HG03139 (cell line): ENCODE measurements at regions not wholly inside any gene's neighbourhood (a gene's known extent, or its start where the extent isn't known, plus 50 kb on each side); places are given as distances from the start of the nearest gene placed in this dataset.
"Not testable (repeated sequence)": the region's sequence is repeated elsewhere in the genome, so short reads cannot be mapped to it uniquely, and the experiment has no call there.

Experiments
- ATAC-seq: cut with Tn5 transposase; IDR thresholded peaks from one replicate; pipeline ENCODE4 v1.9.1; 2021; ENCODE audit not compliant: unreplicated experiment

DNA sequence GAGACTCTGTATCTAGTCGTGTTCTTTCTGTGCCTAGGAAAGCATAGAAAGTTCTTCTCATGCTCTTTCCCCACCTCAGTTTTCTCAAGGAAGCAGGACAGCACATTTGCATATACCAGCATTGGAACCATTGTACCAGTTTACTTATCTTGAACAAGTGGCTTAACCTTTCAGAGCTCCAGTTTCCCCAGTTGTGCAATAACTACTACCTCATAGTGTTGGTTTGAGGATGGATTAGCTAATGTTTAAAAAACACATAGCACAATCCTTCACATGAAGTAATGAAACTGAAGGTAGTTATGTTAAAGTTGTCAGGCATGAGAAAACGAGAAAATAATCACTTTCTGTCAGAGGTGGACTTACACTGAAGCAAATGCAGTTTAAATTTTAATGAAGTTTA is 92.2 kb upstream of the H2AZ1 start:
- no peak for ATAC-seq

DNA sequence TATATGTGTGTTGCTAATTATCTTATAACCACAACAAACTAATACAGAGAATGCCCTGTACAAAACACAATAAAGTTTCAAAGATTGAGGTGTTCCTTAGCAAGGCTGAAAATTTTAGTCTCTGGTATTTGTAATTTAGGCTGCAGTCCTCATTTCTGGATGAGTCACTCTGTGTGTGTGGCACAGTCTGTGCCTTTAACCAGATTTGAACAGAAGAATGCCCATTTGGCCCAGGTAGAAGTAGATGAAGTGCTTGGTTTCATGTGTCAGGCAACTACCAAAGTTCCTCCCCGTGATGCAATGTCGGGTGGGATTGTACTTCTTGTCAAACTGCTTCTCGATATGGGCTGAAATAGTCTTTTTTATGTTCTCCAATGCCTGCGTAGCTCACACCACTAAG is 91.6 kb upstream of the H2AZ1 start:
- ATAC-seq, result no peak

DNA sequence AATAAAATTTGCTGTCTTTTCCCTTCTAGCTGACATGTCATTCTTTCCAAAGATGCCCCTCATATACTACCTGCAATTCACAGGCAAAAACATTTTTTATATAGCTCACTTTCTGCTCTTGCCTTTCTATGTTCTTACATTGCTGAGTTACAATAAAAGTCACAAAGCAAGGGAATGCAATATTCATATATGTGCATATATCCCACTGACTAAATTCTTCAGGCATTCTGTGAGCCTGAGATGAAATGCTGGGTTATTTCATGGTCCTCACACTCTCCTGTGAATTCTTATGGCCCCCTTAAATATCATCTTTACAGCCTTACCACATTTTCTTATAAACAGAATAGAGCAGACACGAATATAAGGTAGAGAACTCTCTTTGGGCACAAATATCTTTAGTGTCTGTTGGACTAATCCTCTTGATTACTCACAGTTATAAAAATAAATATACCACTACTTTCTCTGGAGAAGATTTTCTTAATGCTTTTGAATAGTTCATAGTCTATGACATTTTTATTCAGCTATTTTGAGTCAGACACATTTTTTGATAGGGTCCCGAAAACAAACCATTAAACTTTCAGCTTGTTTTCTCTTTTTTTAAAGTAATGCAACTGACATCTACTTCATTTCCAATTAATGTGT is 84.1 kb upstream of the H2AZ1 start:
- ATAC-seq, result no peak

DNA sequence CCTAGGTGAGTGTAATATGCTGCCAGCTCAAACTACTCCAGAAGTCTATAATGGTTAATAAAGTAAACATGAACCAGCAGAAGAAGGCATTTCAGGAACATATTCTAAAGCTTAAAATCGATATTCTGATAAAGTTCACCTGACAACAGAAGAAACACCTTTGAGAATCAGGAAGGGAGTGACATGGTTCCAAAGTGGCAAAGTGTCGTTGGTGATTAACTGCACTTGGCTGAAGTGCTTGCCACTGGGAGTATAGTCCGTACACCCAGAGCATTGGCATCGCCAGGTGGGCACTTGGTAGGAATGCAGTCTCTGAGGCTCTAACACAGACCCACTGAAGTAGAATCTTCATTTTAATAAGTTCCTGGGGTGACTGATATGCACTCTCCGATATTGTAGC is 76.0 kb upstream of the H2AZ1 start:
- ATAC-seq, result no peak

DNA sequence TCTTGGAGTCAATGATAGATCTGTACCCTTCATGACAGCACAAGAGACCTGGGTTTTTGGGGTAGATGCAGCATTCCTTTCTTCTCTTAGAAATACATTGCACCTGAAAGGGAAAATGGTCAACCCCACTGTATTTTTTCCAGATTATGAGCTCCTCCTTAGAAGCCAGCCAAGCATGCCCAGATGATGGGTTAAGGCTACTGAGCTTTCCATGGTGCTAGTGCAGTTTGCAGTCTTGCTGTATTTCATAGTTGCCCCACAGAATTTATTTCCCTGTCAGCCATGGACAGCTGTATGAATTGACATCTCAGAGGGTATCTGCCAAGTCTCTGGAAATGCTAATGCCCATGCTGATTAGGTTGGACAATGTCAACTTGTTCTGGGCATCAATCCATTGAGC is 73.7 kb upstream of the H2AZ1 start:
- ATAC-seq, result no peak

DNA sequence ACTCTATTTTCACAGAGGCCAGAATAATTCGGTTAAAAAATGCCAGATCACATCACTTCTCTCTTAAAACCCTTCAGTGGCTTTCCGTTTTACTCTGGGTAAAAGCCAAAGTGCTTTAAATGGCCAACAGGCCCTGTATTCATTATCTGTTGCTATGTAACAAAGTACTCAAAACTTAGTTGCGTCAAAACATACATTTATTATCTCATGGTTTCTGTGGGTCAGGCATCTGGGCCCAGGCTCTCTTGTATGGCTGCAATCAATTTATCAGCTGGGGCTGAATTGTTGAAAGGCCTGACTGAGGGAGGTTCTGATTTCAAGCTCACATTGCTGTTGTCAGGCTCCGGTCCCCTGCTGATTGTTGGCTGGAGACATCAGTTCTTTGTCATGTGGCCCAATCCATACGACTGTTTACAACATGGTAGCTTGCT is 72.7 kb upstream of the H2AZ1 start:
- no peak for ATAC-seq

DNA sequence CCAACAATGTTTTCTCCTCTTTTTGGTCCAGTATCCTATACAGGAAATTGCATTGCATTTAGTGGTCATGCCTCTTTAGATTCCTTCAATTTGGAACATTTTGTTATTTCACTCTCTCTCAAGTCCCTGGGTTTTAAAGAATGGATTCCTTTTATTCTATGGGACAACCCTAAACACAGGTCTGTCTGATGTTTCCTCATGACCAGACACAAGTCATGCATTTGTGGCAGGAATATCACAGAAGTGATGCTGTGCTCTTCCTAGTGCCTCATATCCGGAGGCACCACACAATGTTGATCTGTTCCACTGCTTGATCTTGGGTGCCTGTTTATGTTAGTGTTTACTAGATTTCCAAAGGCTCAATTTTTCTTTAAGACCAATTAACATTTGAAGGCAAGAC is 69.7 kb upstream of the H2AZ1 start:
- ATAC-seq, result no peak

DNA sequence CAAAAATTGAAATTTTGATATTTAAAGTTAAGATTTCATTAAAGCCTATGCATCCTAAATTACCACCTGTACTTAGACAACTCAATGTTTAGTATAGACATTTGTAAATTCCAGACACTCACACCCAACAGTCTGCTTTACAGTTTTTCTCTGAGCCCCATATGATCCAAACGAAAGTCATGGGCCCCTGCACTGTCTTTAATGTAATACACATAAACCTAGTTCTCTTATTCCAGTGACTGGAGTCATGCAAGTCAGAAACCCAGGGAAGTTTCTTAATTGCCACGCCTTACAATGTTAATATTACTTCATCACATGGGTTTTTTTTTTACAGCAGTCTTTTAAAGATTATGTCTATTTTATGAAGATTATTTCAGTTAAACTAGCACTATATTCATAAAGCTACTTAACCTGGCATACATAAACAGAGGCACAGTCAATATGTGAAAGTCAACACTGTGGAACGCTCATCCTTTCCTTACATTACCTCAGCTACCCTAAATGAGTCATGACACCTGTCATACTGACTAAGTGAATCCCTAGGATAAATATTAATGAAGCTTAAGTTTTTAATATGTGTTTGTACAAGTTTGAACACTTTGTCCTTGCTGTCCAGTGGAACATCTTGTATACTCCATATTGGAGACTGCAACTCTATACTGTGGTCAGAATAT is 67.7 kb upstream of the H2AZ1 start:
- ATAC-seq, result peak; percentile 72

DNA sequence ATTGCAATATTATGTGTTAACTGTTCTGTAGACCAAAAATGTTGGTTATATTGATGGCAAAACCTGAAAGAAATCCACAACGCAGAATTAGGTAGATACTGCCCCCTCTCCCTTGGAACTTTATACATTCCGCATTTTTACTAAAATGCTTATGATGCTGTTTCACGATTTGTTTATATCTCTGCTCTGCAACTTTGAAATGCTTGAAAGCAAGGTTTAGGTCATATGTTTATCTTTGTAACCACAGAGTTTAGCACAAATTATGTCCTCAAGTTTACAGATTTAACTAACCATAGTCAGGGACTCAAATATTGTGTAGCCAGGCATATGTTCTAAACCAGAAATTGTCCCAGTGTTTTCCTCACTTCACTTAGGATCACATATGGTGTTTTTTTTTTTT is 66.1 kb upstream of the H2AZ1 start:
- no peak for ATAC-seq

DNA sequence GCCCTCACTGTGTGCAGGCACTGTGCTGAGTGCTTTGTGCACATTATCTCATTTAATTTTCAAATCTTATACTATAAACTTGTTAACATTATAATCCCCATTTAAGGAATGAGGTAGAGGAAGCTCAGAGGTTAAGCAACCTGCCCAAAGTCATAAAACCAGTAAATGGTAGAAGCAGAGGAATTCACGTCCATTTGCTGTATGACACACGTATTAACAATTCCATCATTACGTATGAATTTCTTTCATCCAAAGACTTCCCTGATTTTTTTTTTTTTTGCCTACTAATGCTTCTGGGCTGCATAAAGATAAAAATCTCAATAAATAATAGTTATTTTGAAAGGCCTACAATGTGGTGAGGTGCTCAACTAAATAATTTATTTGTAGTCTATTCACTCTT is 64.5 kb upstream of the H2AZ1 start:
- no peak for ATAC-seq

DNA sequence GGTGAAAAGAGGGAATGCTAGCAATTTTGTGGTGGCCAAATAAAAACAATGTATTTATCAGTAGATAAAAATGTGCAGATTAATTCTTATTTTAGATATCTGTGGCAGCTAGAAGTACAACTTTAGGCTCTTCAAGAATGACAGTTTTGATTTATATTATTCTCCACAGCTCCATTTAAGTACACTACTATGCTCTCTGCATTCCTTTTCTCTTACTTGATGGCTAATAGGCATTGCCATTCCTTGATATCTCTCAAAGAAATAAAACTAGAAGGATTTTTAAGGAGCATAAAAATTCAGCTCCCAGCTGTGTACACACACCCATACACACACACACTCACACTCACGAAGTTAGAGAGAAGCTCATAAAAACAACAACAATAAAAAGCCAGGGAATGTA is 59.4 kb upstream of the H2AZ1 start:
- ATAC-seq, result no peak

DNA sequence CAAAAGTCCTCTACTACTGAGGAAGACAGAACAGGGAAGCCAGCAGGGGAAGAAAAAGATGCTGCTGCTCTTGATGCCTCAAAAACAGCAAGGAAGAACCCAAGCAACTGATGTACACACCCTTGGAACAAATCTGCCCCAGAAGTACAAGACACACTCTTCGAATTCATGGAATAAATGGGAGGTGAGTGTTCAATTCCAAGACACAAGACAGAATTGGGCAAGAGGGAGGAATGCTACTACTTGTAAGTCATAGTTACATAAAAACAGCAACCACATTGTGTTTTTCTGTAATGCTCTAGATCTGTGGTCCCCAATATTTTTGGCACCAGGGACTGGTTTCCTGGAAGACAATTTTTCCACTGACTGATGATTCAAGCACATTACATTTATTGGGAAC is 58.0 kb upstream of the H2AZ1 start:
- ATAC-seq, result no peak

DNA sequence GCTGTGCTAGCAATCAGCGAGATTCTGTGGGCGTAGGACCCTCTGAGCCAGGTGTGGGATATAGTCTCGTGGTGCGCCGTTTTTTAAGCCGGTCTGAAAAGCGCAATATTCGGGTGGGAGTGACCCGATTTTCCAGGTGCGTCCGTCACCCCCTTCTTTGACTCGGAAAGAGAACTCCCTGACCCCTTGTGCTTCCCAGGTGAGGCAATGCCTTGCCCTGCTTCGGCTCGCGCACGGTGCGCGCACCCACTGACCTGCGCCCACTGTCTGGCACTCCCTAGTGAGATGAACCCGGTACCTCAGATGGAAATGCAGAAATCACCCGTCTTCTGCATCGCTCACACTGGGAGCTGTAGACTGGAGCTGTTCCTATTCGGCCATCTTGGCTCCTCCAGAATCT is 56.1 kb upstream of the H2AZ1 start:
- ATAC-seq, result not testable (repeated sequence)
